DND-41 (cell line): ENCODE measurements at regions not wholly inside any gene's neighbourhood (a gene's known extent, or its start where the extent isn't known, plus 50 kb on each side); places are given as distances from the start of the nearest gene placed in this dataset.
"Not testable (repeated sequence)": the region's sequence is repeated elsewhere in the genome, so short reads cannot be mapped to it uniquely, and the experiment has no call there.

Experiments used
- ATAC-seq: fragments of 200-7000 bp; cut with Tn5 transposase; 3 replicates; pipeline ENCODE4 v1.9.1; 2021; ENCODE audit warnings: low read depth; ENCODE audit not compliant: insufficient read depth
- DNase-seq: peaks from one replicate; pipeline ENCODE4 v3.0.0-alpha.2; 2020
- H2AFZ ChIP-seq: 2 replicates; pipeline ENCODE4 v1.6.0; 2012; ENCODE audit warnings: low read depth, low read length
- H3K27ac ChIP-seq: 2 replicates; pipeline ENCODE4 v1.5.1; 2012; ENCODE audit warnings: low read length, inconsistent platforms
- H3K27me3 ChIP-seq: fragments of 200-600 bp; sonication (generic); 2 replicates; pipeline ENCODE4 v1.6.0; 2012; ENCODE audit warnings: low read length, mild to moderate bottlenecking, inconsistent platforms; ENCODE audit not compliant: insufficient read depth, poor library complexity
- H3K36me3 ChIP-seq: 2 replicates; pipeline ENCODE4 v1.5.1; 2012; ENCODE audit warnings: low read length, inconsistent platforms; ENCODE audit not compliant: insufficient read depth
- H3K4me1 ChIP-seq: 2 replicates; pipeline ENCODE4 v1.5.1; 2012; ENCODE audit warnings: mild to moderate bottlenecking, low read length; ENCODE audit not compliant: insufficient read depth
- H3K4me2 ChIP-seq: 2 replicates; pipeline ENCODE4 v1.6.0; 2012; ENCODE audit warnings: mild to moderate bottlenecking, moderate library complexity, low read length, inconsistent platforms; ENCODE audit not compliant: insufficient read depth
- H3K4me3 ChIP-seq, 2 experiments: fragments of 200-600 bp in 1 of 2; shearing (Covaris generic) in 1 of 2; 2 replicates each; pipeline ENCODE4 v1.5.1; 2012 to 2016; ENCODE audit warnings: inconsistent platforms in 2 of 2, low read length in 2 of 2, mild to moderate bottlenecking in 2 of 2, low read depth in 1 of 2, moderate library complexity in 1 of 2
- H3K79me2 ChIP-seq: 2 replicates; pipeline ENCODE4 v1.6.0; 2012; ENCODE audit warnings: low read length, inconsistent platforms; ENCODE audit not compliant: insufficient read depth
- H3K9ac ChIP-seq: 2 replicates; pipeline ENCODE4 v1.6.0; 2012; ENCODE audit warnings: low read depth, mild to moderate bottlenecking, inconsistent platforms, low read length, moderate library complexity
- H3K9me3 ChIP-seq: 2 replicates; pipeline ENCODE4 v1.5.1; 2012; ENCODE audit warnings: low read length, moderate library complexity, mild to moderate bottlenecking, inconsistent platforms; ENCODE audit not compliant: insufficient read depth, severe bottlenecking
- H4K20me1 ChIP-seq: 2 replicates; pipeline ENCODE4 v1.6.0; 2012; ENCODE audit warnings: low read length; ENCODE audit not compliant: insufficient read depth
- EZH2 ChIP-seq: IDR thresholded peaks from 3 replicates; pipeline ENCODE4 v1.6.1; 2012; ENCODE audit warnings: borderline replicate concordance, low read depth, mild to moderate bottlenecking, moderate library complexity, low read length, inconsistent platforms; ENCODE audit not compliant: severe bottlenecking
- TF ChIP-seq, protein P1 (sequence below): IDR thresholded peaks from 2 replicates; pipeline ENCODE4 v1.5.1; 2012; ENCODE audit warnings: borderline replicate concordance, low read length, moderate library complexity, mild to moderate bottlenecking; ENCODE audit not compliant: poor library complexity, severe bottlenecking; ENCODE audit errors: extremely low read depth

DNA sequence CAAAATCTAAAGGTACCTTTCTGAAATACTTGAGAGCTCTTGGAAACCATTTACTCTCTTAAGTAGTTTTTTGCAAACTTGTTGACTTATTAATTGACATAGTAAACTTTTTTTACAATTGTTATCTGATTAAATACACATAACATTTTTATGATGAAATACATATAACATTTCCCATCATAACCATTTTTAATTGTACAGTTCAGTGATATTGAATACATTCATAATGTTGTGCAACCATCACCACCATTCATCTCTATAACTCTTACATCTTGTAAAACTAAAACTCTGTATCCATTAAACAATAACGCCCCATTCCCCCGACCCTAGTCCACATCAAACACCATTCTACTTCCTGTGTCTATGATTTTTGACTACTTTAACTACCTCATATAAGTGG is 95.7 kb upstream of the ZNF648 start:
- Histone ChIP-seq H3K79me2 (no peaks in the 10 kb centered on the region), H3K9me3 (peaks cover 4% of the 10 kb centered on the region), H3K27ac (no peak overlapping the region), H3K27me3 (no peaks in the 10 kb centered on the region), H2AFZ (no peak overlapping the region), H3K36me3 (no peaks in the 10 kb centered on the region), H3K4me3 (no peak overlapping the region), H3K4me1 (peaks cover 9% of the 10 kb centered on the region), H3K9ac (no peak overlapping the region), H3K4me2 (no peak overlapping the region), H4K20me1 (no peaks in the 10 kb centered on the region)
- no peak for DNase-seq
- no peak for ATAC-seq
- TF ChIP-seq, protein P1, sequence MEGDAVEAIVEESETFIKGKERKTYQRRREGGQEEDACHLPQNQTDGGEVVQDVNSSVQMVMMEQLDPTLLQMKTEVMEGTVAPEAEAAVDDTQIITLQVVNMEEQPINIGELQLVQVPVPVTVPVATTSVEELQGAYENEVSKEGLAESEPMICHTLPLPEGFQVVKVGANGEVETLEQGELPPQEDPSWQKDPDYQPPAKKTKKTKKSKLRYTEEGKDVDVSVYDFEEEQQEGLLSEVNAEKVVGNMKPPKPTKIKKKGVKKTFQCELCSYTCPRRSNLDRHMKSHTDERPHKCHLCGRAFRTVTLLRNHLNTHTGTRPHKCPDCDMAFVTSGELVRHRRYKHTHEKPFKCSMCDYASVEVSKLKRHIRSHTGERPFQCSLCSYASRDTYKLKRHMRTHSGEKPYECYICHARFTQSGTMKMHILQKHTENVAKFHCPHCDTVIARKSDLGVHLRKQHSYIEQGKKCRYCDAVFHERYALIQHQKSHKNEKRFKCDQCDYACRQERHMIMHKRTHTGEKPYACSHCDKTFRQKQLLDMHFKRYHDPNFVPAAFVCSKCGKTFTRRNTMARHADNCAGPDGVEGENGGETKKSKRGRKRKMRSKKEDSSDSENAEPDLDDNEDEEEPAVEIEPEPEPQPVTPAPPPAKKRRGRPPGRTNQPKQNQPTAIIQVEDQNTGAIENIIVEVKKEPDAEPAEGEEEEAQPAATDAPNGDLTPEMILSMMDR: no peak
- TF ChIP-seq EZH2: no peak

DNA sequence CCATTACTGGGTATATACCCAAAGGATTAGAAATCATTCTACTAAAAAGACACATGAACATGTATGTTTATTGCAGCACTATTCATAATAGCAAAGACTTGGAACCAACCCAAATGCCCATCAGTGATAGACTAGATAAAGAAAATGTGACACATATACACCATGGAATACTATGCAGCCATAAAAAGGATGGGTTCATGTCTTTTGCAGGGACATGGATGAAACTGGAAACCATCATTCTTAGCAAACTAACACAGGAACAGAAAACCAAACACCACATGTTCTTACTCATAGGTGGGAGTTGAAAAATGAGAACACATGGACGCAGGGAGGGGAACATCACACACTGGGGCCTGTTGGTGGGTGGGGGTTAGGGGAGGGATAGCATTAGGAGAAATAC is 92.9 kb upstream of the ZNF648 start:
- not testable (repeated sequence) for ATAC-seq, H3K27ac ChIP-seq, H3K27me3 ChIP-seq, H2AFZ ChIP-seq, DNase-seq, H3K36me3 ChIP-seq, H3K79me2 ChIP-seq, H3K4me1 ChIP-seq, H3K9me3 ChIP-seq, H4K20me1 ChIP-seq, H3K4me2 ChIP-seq, H3K4me3 ChIP-seq, H3K9ac ChIP-seq

DNA sequence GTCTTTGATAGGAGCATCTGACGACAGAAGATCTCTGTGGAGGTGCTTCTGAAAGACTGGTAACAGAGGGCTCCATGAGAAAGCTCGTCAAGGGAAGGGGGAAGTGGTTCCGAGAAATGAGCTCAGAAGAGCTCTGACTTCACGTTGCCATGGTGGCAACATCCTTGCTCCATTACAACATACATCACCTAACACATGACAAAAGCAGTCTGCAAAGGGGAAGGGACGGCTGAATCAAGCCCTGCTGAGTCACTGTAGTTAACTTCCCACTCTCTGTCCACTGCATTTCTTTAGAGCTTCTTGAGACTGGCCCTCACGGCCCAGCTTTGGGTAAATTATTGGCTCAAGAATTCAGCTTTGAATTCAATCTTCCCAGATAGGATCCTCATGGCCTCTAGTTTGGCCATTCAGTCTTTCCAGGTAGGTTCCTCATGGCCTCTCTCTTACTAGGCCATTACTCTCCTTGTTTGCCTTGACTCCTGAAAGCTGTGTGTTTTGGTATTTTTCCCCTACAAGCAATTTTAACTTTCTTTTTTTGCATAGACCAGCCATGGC is 88.0 kb upstream of the ZNF648 start:
- no peak overlapping the region for H3K4me3 ChIP-seq
- H3K36me3 ChIP-seq: no peaks in the 10 kb centered on the region
- no peaks in the 10 kb centered on the region for H3K9me3 ChIP-seq
- H3K27me3 ChIP-seq: no peaks in the 10 kb centered on the region
- no peak overlapping the region for H3K27ac ChIP-seq
- peaks cover 19% of the 10 kb centered on the region for H3K4me1 ChIP-seq
- no peak for TF ChIP-seq EZH2
- TF ChIP-seq, protein P1: no peak
- peak overlapping the region; percentile 15 for H2AFZ ChIP-seq
- DNase-seq (peak; percentile 35), ATAC-seq (peak; percentile 63)
- H3K9ac ChIP-seq: no peak overlapping the region
- no peaks in the 10 kb centered on the region for H3K79me2 ChIP-seq
- no peak overlapping the region for H3K4me2 ChIP-seq
- H4K20me1 ChIP-seq: no peaks in the 10 kb centered on the region

DNA sequence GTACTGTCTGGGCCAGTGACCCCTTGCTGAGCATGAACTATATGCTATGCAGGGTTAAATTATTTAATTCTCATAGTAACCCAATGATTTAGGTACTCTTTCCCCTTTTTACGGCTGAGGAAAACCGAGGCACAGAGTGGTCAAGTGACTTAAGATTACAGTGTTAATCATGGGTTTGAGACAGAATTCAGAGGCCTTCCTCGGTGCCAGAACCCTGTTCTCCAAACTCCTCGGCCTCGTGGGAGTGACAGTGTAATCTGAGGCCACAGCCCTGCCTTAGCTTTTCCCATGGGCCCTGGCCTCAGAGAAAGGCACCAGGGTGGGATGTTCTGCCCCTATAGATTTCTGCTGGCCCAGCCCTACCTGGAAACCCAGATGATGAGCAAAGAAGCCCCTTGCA is 86.4 kb upstream of the ZNF648 start:
- TF ChIP-seq, protein P1: no peak
- no peak for TF ChIP-seq EZH2
- ATAC-seq: no peak
- H3K4me3 ChIP-seq: no peak overlapping the region
- DNase-seq: no peak
- no peaks in the 10 kb centered on the region for H3K36me3 ChIP-seq
- H3K27ac ChIP-seq: no peak overlapping the region
- no peaks in the 10 kb centered on the region for H3K27me3 ChIP-seq
- H3K9me3 ChIP-seq: no peaks in the 10 kb centered on the region
- H3K4me1 ChIP-seq: peaks cover 26% of the 10 kb centered on the region
- no peak overlapping the region for H2AFZ ChIP-seq
- H4K20me1 ChIP-seq: no peaks in the 10 kb centered on the region
- H3K79me2 ChIP-seq: no peaks in the 10 kb centered on the region
- H3K9ac ChIP-seq: no peak overlapping the region
- no peak overlapping the region for H3K4me2 ChIP-seq
